IPS DF 6.9 (cell line): ENCODE measurements at regions not wholly inside any gene's neighbourhood (a gene's known extent, or its start where the extent isn't known, plus 50 kb on each side); places are given as distances from the start of the nearest gene placed in this dataset.
"Not testable (repeated sequence)": the region's sequence is repeated elsewhere in the genome, so short reads cannot be mapped to it uniquely, and the experiment has no call there.

Experiments
- DNase-seq: peaks from one replicate; pipeline ENCODE4 v3.0.0-alpha.2; 2013; ENCODE audit warnings: low read depth, low spot score
- H3K27ac ChIP-seq: one replicate; pipeline ENCODE4 v1.5.1; 2013; ENCODE audit warnings: low read length, control low read depth
- H3K27me3 ChIP-seq: 2 replicates; pipeline ENCODE4 v1.6.1; 2013; ENCODE audit warnings: mild to moderate bottlenecking, low read length; ENCODE audit not compliant: control insufficient read depth, insufficient read depth
- H3K36me3 ChIP-seq: 2 replicates; pipeline ENCODE4 v1.6.1; 2013; ENCODE audit warnings: low read length; ENCODE audit not compliant: control insufficient read depth, insufficient read depth
- H3K4me1 ChIP-seq: 2 replicates; pipeline ENCODE4 v1.6.1; 2013; ENCODE audit warnings: low read length; ENCODE audit not compliant: control insufficient read depth, insufficient read depth
- H3K4me3 ChIP-seq: 2 replicates; pipeline ENCODE4 v1.5.1; 2013; ENCODE audit warnings: mild to moderate bottlenecking, low read length
- H3K9me3 ChIP-seq: 2 replicates; pipeline ENCODE4 v1.6.1; 2013; ENCODE audit warnings: low read length, inconsistent platforms; ENCODE audit not compliant: control insufficient read depth, insufficient read depth
- WGBS: extraction: QIAGEN DNeasy Blood & Tissue Kit; methylation state at CpG from one replicate; pipeline ENCODE4 v1.1.7; 2013; ENCODE audit warnings: mixed read lengths, missing lambda C conversion rate; ENCODE audit not compliant: insufficient read length, insufficient coverage; 5-methylcytosine and 5-hydroxymethylcytosine counted together

DNA sequence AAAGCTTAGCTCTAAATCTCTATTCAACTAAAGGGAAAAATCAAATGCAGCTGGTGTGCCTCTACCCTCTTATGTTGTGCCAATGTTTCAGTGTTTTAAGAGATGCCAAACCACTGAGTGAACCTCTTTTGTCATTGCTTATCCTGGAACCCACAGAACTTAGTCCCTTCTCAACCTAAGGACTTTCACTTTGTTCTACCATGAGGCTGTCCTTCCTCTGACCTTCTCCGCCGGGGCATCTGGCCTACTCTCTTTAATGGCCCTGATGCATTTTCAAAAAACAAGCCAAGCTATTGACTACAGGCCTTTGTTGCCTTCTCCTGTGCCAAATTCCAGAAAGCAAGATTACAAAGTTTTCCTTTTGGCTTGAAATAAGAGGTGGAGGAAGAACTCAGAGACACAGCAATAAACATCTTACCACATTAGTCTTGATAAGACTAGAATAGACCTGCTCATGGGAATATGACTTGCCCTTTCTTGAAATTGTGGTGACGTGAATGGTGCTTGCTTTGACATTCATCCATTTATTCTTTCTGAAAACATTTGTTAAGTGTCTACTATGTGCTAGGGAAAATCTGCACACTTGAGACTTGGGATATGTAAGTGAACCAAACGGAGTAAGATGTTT lies 253.2 kb upstream of the SMIM30 start:
- Histone ChIP-seq H3K4me3 (no peak overlapping the region), H3K36me3 (no peaks in the 10 kb centered on the region), H3K27ac (no peak overlapping the region), H3K9me3 (no peaks in the 10 kb centered on the region), H3K4me1 (no peaks in the 10 kb centered on the region), H3K27me3 (peaks cover 17% of the 10 kb centered on the region)
- no CpG with 5 or more reads among the region's 4 CpGs for WGBS
- DNase-seq = no peak

DNA sequence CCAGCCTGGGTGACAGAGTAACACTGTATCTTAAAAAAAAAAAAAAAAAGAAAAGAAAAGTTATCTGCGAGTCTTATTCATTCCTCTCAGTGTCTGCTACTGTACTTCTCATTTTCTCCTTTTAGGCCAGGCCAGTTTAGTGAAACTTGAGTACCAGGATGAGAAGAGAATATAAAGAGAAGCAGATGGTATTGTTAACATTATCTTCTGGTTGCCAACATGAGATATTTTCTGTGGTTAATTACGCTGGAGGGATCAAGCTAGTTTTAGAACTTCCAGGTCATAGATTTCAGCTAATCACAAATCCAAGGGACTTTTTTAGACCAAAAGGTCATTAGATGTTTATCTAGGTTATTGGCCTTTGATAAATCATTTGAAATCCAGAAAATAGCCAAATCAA lies 252.6 kb upstream of the SMIM30 start:
- peaks cover 17% of the 10 kb centered on the region for H3K27me3 ChIP-seq
- H3K4me1 ChIP-seq = no peaks in the 10 kb centered on the region
- H3K27ac ChIP-seq = no peak overlapping the region
- H3K36me3 ChIP-seq = no peaks in the 10 kb centered on the region
- WGBS = no CpG with 5 or more reads among the region's 2 CpGs
- no peak overlapping the region for H3K4me3 ChIP-seq
- no peaks in the 10 kb centered on the region for H3K9me3 ChIP-seq
- DNase-seq = no peak

- Histone ChIP-seq H3K9me3 (no peaks in the 10 kb centered on the region), H3K27ac (no peak overlapping the region), H3K4me3 (no peak overlapping the region), H3K27me3 (peaks cover 28% of the 10 kb centered on the region), H3K4me1 (no peaks in the 10 kb centered on the region), H3K36me3 (no peaks in the 10 kb centered on the region)
- no peak for DNase-seq
- no CpG with 5 or more reads among the region's 1 CpG for WGBS
Observed at GRCh38 chr7:113368256-113368655, 249.9 kb upstream of the SMIM30 start.

GRCh38 chr7:113367041-113367586 lies 248.8 kb upstream of the SMIM30 start:
- Histone ChIP-seq H3K27me3 (peaks cover 35% of the 10 kb centered on the region), H3K4me1 (no peaks in the 10 kb centered on the region), H3K4me3 (no peak overlapping the region), H3K9me3 (no peaks in the 10 kb centered on the region), H3K36me3 (no peaks in the 10 kb centered on the region), H3K27ac (no peak overlapping the region)
- WGBS = no CpG with 5 or more reads among the region's 3 CpGs
- DNase-seq = no peak

DNA sequence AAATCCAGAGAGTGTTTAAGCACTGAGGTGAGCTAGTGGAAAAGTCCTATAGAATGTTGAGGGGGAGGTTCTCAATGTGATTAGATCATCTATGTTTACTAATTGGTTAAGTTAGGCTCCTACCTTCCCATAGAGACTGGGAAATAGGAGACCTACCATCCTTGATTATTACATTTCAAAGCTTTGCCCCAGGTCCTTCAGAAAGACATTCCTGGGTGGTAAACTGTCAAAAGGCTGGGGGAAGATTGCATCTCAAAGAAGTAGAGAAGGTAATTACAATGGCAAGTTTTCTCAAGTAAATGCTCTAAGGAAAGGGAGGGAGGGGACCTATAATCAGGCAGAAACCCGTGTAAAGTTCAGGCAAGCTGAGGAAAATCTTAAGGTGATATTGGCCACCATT lies 247.8 kb upstream of the SMIM30 start:
- H3K4me1 ChIP-seq = no peaks in the 10 kb centered on the region
- no peak for DNase-seq
- H3K27me3 ChIP-seq = peaks cover 35% of the 10 kb centered on the region
- H3K9me3 ChIP-seq = no peaks in the 10 kb centered on the region
- H3K36me3 ChIP-seq = no peaks in the 10 kb centered on the region
- H3K4me3 ChIP-seq = no peak overlapping the region
- whole genome bisulfite sequencing = no CpG with 5 or more reads among the region's 1 CpG
- H3K27ac ChIP-seq = no peak overlapping the region

DNA sequence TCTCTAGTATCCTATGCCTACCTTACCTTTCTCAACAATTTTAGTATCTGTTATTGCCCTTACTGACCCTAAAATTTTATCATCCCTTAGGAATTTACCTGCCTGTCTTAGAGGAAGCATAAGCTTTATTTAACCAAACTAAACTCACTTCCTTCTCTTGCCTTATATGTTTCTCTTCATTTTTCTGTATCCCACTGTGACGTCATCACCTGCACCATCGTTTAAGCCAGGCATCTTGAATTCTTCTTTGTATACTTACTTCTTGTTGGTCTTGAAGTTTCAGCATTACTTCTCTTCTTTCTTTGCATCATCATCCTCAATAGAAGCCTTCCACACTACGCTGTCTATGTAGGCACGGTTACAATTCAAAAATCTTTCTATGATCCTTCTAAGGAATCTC lies 231.0 kb upstream of the SMIM30 start:
- Histone ChIP-seq H3K27ac (no peak overlapping the region), H3K27me3 (no peaks in the 10 kb centered on the region), H3K4me1 (no peaks in the 10 kb centered on the region), H3K9me3 (no peaks in the 10 kb centered on the region), H3K36me3 (no peaks in the 10 kb centered on the region), H3K4me3 (no peak overlapping the region)
- no peak for DNase-seq
- no CpG with 5 or more reads among the region's 4 CpGs for WGBS

GRCh38 chr7:113339661-113340060 lies 221.3 kb upstream of the SMIM30 start:
- no CpG with 5 or more reads among the region's 1 CpG for WGBS
- Histone ChIP-seq H3K9me3 (no peaks in the 10 kb centered on the region), H3K27ac (no peak overlapping the region), H3K27me3 (no peaks in the 10 kb centered on the region), H3K4me1 (no peaks in the 10 kb centered on the region), H3K36me3 (no peaks in the 10 kb centered on the region), H3K4me3 (no peak overlapping the region)
- DNase-seq = no peak

DNA sequence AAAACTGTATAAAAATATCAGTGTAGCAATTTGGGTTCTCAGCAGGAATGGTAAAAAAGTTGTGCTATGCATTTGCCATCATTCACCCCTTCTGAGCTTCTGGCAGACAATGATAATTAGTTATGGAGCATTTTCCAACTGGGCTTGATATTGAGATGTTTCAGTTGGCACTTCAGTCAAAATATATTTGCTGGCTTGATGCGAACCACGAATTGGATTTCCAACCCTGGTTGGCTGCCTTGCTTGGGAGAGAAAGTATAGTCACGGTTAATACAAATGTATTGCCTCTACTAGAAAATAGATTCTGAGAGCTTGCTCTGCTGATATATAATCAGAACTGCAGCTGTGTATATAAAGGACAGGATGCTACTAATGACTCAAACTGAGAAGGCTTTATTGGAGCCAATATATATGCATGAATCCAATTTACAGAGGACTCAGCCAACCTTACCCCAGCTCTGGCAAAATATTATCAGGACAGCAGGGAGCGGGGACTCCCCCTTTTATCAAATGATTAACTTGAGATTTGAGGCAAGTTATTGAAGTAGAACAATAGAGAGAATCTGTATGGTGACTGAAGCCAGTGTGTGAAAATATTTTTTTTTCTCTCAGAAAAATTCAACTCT lies 219.8 kb upstream of the SMIM30 start:
- no peak overlapping the region for H3K4me3 ChIP-seq
- no peaks in the 10 kb centered on the region for H3K36me3 ChIP-seq
- DNase-seq = no peak
- H3K27ac ChIP-seq = no peak overlapping the region
- no peaks in the 10 kb centered on the region for H3K4me1 ChIP-seq
- no CpG with 5 or more reads among the region's 4 CpGs for WGBS
- H3K27me3 ChIP-seq = no peaks in the 10 kb centered on the region
- no peaks in the 10 kb centered on the region for H3K9me3 ChIP-seq

- not testable (repeated sequence) for H3K27ac ChIP-seq
- no CpG with 5 or more reads among the region's 1 CpG for WGBS
Observed at GRCh38 chr7:113336838-113337237, 218.5 kb upstream of the SMIM30 start.

GRCh38 chr7:113331155-113331898 lies 213.0 kb upstream of the SMIM30 start:
- no CpG with 5 or more reads among the region's 15 CpGs for WGBS
- DNase-seq = peak; percentile 5
- Histone ChIP-seq H3K36me3 (no peaks in the 10 kb centered on the region), H3K27me3 (no peaks in the 10 kb centered on the region), H3K4me1 (peaks cover 2% of the 10 kb centered on the region; the same call in 1 of the 2 replicates), H3K27ac (no peak overlapping the region), H3K4me3 (no peak overlapping the region), H3K9me3 (no peaks in the 10 kb centered on the region)

More at GRCh38 chr7:113336838-113337237, 218.5 kb upstream of the SMIM30 start:
- H3K4me3 ChIP-seq, H3K36me3 ChIP-seq, H3K27me3 ChIP-seq, H3K9me3 ChIP-seq, DNase-seq, H3K4me1 ChIP-seq: not testable (repeated sequence)
